Panc1 (cell line): ENCODE measurements at regions not wholly inside any gene's neighbourhood (a gene's known extent, or its start where the extent isn't known, plus 50 kb on each side); places are given as distances from the start of the nearest gene placed in this dataset.

Experiments
- POLR2AphosphoS5 ChIP-seq: IDR thresholded peaks from 2 replicates; pipeline ENCODE4 v1.6.1; 2012; ENCODE audit warnings: mild to moderate bottlenecking, low read depth, low read length, moderate library complexity
- SIN3A ChIP-seq: IDR thresholded peaks from 2 replicates; pipeline ENCODE4 v1.6.1; 2012; ENCODE audit warnings: low read depth, mild to moderate bottlenecking, low read length, moderate library complexity, borderline replicate concordance; ENCODE audit not compliant: insufficient read depth
- TF ChIP-seq, protein P1 (sequence below): fragments of 450-650 bp; IDR thresholded peaks from 2 replicates; pipeline ENCODE4 v1.5.1; 2017; ENCODE audit warnings: mild to moderate bottlenecking
- TF ChIP-seq, protein P2 (sequence below), 2 experiments: IDR thresholded peaks; 2 replicates each; pipeline ENCODE4 v1.6.1; 2011 to 2012; ENCODE audit warnings: low read depth in 2 of 2, control low read depth in 1 of 2, low read length in 1 of 2, mild to moderate bottlenecking in 1 of 2, moderate library complexity in 1 of 2; ENCODE audit not compliant: insufficient read depth in 1 of 2

DNA sequence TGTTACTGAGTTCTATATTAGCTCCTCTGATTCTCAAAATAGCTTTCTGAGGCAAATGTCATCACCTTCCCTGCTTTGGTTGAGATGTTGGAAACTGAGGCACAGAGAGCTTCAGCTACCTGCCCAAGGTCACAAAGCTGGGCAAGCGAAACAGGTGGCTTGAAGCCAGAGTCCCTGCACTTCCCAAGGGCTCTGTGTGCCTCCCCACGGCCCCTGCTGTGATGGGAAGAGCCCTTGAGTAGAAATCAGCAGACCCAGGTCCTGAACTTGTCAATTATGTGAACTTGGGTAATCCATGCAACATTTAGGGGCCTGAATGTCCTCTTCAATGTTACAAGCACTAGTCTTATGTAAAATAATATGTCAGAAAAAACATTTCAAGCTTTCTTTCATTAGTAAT is 327.3 kb upstream of the PODXL start:
- TF ChIP-seq, protein P1, sequence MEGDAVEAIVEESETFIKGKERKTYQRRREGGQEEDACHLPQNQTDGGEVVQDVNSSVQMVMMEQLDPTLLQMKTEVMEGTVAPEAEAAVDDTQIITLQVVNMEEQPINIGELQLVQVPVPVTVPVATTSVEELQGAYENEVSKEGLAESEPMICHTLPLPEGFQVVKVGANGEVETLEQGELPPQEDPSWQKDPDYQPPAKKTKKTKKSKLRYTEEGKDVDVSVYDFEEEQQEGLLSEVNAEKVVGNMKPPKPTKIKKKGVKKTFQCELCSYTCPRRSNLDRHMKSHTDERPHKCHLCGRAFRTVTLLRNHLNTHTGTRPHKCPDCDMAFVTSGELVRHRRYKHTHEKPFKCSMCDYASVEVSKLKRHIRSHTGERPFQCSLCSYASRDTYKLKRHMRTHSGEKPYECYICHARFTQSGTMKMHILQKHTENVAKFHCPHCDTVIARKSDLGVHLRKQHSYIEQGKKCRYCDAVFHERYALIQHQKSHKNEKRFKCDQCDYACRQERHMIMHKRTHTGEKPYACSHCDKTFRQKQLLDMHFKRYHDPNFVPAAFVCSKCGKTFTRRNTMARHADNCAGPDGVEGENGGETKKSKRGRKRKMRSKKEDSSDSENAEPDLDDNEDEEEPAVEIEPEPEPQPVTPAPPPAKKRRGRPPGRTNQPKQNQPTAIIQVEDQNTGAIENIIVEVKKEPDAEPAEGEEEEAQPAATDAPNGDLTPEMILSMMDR, result no peak
- TF ChIP-seq POLR2AphosphoS5, result no peak
- no peak for TF ChIP-seq SIN3A
- TF ChIP-seq, protein P2, sequence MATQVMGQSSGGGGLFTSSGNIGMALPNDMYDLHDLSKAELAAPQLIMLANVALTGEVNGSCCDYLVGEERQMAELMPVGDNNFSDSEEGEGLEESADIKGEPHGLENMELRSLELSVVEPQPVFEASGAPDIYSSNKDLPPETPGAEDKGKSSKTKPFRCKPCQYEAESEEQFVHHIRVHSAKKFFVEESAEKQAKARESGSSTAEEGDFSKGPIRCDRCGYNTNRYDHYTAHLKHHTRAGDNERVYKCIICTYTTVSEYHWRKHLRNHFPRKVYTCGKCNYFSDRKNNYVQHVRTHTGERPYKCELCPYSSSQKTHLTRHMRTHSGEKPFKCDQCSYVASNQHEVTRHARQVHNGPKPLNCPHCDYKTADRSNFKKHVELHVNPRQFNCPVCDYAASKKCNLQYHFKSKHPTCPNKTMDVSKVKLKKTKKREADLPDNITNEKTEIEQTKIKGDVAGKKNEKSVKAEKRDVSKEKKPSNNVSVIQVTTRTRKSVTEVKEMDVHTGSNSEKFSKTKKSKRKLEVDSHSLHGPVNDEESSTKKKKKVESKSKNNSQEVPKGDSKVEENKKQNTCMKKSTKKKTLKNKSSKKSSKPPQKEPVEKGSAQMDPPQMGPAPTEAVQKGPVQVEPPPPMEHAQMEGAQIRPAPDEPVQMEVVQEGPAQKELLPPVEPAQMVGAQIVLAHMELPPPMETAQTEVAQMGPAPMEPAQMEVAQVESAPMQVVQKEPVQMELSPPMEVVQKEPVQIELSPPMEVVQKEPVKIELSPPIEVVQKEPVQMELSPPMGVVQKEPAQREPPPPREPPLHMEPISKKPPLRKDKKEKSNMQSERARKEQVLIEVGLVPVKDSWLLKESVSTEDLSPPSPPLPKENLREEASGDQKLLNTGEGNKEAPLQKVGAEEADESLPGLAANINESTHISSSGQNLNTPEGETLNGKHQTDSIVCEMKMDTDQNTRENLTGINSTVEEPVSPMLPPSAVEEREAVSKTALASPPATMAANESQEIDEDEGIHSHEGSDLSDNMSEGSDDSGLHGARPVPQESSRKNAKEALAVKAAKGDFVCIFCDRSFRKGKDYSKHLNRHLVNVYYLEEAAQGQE (IDR thresholded peaks at IDR 0.05; ENCODE audit: insufficient read depth in 1 of 2, low read depth in 2 of 2, low read length in 1 of 2), result no peak
